DMS 273 (cell line): ENCODE measurements at regions not wholly inside any gene's neighbourhood (a gene's known extent, or its start where the extent isn't known, plus 50 kb on each side); places are given as distances from the start of the nearest gene placed in this dataset.
"Not testable (repeated sequence)": the region's sequence is repeated elsewhere in the genome, so short reads cannot be mapped to it uniquely, and the experiment has no call there.

Source experiments
- DNase-seq: peaks from one replicate; lab custom pipeline; 2025; ENCODE audit not compliant: unreplicated experiment; lab: John Stamatoyannopoulos, UW

DNA sequence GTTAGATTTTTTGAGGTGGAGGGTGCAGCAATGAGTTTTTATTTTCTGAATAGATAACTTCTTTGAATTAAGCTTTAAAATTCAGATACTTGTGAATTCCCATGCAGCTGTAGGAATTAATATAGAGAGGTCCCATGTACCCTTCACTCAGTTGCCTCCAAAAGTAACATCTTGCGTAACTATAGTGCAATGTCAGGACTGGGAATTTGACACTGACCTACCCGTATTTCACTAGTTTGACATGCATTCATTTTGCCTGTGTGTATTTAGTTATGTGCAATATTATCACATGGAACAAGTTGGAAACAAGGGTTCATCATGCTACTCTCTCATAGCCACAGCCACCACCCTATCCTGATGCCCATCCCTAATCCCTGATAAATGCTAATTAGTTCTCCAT is 147.1 kb upstream of the IGFBP3 start:
- no peak for DNase-seq

DNA sequence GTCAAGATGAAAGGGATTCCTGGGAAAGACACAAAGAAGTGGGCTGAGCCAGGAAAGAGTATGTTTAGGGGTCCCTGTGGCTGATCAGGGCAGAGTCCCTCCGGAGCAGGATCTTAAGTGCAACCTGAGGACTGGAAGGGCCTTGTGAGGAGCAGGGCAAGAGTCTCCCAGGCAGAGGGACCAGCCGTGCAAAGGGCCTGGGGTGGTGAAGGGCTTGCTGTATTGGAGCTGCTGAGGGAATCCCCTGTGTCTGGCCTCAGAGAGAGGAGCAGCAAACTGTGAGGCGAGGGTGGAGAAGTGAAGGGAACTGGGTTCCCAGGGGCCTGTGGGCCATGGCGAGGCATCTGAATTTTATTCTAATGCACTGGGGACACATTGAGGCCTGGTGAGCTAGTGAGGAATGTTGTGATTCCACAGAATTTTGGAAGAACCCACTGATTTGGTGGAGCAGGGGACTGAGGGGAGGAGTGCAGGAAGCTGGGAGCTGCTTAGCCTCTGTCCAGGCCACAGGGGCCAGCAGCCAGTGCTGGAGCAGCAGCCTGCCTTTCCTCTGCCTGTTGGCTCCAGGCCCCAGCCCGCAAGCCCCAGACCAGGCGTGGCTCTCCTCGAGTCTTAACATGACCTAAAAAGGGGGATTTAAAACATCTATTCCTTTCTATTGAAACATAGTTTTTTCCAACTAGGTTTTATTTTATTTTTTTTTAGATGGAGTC is 138.4 kb upstream of the IGFBP3 start:
- DNase-seq, result no peak

GRCh38 chr7:46058086-46058823 is 137.2 kb upstream of the IGFBP3 start:
- no peak for DNase-seq

DNA sequence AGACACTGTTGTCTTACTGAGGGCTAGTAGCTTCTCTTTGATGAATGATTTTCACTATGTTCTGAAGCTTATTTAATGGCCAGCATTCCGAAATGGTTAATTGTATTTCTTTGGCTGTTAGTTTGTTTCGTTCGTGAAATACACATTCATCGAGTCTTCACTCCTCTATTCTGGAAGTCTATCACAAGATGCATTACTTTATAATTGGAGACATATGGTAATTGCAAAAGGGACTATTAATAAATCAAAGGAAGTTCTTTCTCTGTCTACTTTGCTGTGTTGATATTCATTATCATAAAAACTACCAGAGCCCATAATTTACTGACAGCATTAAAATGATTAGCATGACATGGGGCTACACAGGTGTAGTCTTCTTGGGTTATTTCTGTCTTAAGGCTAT is 133.8 kb upstream of the IGFBP3 start:
- DNase-seq, result no peak

- no peak for DNase-seq
These were observed 133.2 kb upstream of the IGFBP3 start for GRCh38 chr7:46054272-46054671.

DNA sequence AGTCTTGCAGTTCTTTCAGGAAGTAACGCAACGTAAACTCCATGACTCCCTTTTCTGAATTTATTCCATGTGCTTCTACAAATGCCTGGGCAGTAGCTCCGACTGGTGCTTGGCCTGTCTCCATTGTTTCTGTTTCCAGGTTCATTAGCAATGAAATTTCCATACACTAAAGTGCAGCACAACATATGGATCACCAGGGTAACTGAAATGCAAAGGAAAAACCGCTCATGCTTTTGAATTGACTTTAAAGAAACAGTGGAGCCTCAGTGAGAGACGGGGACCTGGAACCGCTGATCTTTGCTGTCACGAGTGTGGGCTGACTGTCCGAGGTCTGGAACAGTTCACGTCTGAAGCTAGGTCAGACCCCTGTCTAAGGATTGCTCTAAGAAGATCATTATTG is 126.5 kb upstream of the IGFBP3 start:
- DNase-seq, result no peak

- DNase-seq, result not testable (repeated sequence)
These were observed 122.3 kb upstream of the IGFBP3 start for GRCh38 chr7:46043338-46043737.

DNA sequence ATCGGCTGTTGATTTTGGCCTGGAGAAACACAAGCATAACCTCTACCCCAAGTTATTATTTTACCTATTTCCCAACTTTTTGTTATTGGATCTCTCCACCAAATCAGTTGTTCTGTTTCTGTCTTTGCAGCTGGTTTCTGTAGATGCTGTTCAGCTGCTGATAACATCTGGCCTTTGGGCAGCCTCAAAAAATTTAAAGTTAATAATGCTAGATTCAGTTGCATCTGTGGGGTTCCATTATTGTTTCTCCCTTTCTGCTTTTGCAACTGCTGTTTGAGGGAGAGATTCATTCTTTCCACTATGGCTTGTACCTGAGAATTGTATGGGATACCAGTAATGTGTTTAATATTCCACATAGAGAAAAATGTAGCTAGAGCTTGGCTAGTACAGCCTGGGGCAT is 118.7 kb upstream of the IGFBP3 start:
- DNase-seq, result not testable (repeated sequence)

GRCh38 chr7:46035166-46035565 is 114.1 kb upstream of the IGFBP3 start:
- DNase-seq, result no peak

DNA sequence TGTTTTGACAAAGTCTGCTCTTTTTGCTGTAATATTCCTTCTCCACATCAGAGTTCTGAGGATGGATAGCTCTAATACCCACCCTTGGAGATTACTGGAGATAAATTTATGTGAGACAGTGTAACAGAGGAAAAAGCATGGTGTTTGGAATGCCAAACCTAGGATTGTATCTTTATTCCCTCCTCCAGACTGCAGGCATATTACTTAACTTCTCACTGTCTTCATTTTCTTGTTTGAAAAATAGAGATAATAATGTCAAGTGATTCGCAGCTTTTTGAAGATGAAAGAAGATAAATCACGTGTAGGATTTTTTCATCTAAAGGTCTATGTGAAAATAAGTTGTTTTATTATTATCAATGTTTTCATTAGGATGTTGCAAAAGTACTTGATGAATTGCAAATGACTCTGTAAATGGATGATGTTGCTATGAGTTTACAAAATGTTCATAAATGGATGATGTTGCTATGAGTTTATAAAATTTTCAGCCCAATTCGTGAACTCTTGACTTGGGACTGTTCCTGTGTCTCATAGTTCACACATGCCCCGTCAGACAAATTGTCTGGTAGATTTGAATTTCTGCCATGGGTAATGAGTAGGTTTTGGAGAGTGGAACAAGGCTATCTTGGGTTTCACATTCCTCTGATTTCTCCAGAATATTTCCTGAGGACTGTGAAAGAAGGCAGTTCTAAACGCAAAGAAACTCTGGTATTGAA is 113.1 kb upstream of the IGFBP3 start:
- no peak for DNase-seq

- no peak for DNase-seq
These were observed 112.5 kb upstream of the IGFBP3 start for GRCh38 chr7:46033592-46033991.

DNA sequence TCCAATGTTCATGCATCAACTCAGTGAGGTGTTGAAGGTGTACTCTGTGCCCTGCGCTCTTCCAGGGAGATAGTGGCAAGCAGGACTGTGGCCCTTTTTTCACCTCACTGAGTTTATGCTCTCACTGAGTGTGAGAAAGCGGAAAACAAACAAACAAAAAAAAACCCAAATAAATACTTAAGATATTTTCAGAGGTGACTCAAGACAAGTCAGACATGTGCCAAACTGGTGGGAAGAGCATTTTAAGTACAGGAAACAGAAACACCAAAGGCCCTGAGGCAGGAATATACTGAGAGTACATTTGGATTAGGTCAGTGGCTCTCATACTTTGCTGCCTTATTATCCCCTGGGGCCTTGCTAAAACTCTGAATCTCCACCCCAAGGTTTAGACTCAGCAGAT is 111.9 kb upstream of the IGFBP3 start:
- DNase-seq, result no peak

GRCh38 chr7:46032353-46032752 is 111.3 kb upstream of the IGFBP3 start:
- DNase-seq, result no peak

GRCh38 chr7:46029111-46029704 is 108.1 kb upstream of the IGFBP3 start:
- DNase-seq, result no peak

- no peak for DNase-seq
These were observed 107.2 kb upstream of the IGFBP3 start for GRCh38 chr7:46028246-46028645.

DNA sequence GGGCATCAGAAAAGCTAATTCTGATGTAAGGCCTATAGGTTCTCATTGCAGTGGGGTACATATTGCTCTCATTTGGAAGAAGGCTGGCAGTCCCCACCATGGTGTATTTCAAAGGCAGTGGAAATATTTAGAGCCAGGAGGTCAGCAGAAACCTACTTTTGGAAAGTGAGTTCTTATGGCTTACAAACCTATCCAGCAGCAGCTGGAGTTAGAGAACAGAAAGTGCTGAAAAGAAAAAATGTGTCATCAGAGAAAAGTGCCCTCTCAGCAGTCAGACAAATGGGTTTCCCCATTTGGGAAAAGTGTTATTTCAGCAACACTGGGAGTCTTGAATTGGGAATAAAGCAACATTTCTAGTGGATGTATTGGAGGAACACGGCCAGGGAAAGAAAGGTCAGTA is 105.7 kb upstream of the IGFBP3 start:
- no peak for DNase-seq

- no peak for DNase-seq
These were observed 103.3 kb upstream of the IGFBP3 start for GRCh38 chr7:46024263-46024916.

DNA sequence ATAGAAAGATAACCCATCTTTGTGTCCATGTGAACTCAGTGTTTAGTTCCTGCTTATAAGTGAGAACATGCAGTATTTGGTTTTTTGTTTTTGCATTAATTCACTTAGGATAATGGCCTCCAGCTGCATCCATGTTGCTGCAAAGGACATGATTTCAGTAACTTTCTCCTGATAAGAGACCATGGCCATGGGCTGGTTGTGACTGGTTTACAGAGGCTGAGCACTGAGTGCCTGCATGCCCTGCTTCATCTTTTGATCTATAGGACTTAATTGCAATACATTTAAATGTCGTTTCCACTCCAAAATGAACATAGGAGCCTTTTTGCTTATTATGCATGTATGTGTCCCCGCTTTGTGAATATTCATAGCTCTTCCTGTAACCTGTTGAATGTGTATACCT is 101.3 kb upstream of the IGFBP3 start:
- DNase-seq, result no peak

DNA sequence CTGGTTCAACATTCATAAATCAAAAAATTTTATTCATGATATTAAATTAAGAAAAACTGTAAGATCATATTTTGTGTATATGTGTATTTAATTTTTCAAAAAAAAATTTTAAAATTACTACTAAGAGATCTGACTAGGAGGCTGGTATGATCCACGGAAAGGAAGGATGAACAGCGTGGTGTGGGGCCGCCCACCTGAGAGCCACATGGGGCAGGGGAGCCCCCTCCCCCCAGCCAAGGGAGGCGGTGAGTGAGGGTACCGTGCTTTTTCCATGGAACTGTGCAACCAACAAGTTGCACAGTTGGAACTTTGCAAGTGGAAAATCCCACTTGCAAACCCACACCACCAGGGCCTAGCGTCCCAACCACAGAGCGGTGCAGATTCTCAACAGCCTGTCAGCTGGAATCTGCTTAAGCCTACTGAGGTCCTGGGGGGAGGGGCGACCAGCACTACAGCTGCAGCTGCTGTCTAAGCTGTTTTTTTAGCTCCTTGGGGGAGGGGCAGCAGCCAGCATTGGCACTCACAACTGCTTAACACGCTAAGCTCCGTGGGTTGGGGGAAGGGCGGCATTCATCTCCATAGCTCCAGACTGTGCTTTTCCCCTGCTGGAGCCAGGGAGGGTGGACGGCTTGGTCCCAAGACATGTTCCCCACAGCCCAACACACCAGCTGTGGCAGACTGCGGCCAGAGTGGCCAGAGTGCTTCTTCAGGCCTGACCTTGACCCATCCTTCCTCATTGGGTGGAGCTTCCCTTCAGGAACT is 94.2 kb upstream of the IGFBP3 start:
- peak; percentile 23 for DNase-seq

DNA sequence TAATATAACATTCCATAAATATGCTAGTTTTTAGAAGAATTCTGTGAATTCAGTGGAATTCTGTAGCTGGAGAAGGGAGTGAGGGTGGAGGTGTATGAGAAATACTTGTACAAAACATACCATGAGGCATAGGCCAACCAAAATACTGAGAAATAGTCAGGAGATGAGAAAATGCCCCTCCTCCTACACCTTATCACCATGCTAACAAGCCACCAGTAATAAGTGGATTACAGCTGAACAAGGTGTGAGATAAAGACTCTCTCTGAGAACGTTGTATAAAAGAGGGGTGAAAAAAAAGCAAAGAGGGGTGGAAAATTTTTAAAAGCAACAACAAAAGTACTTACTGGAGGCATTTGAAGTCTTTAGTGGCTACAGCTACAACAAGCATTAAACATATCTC is 90.4 kb upstream of the IGFBP3 start:
- no peak for DNase-seq
